ENCODE measurements at regions not wholly inside any gene's neighbourhood (a gene's known extent, or its start where the extent isn't known, plus 50 kb on each side); places are given as distances from the start of the nearest gene placed in this dataset.

DNA sequence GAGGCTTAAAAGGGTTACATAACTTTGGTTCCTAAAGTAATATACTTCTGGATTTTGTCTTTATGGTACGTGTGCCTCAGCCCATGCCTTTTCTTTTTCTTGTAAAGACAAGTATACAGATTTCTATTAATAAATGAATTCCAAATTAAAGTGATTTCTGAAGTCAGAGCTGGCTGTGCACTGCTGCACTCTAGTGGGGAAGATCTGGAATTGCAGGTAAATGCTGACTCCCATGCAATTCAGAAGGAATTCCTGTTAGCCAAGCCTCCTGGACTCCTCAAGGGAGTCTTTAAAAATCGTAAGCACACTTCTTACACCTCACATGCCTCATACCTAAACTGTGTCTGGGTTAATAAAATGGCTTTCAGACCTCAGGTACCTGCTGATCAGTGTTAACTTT, 118.4 kb upstream of the SLC7A1 start:
- DNase-seq, result no peak

DNA sequence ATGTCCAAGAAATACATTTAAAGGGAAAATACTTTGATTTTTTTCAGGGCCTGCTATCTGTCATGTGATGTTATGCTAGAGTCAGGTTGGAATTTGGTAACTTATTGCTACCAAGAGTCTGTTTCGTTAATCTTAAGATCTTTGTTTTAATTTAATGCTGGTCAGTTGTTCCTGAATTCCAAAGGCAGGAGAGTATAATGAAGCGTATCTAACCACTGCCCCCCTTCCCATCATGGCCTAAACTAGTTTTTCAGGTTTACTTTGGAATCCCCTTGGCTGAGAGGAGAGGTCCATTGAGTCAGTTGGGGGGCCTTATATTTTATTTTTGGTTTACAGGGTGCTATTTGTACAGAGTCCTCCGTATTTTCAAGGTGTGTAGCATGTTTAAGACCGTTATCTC, 116.3 kb upstream of the SLC7A1 start:
- DNase-seq, result no peak

DNA sequence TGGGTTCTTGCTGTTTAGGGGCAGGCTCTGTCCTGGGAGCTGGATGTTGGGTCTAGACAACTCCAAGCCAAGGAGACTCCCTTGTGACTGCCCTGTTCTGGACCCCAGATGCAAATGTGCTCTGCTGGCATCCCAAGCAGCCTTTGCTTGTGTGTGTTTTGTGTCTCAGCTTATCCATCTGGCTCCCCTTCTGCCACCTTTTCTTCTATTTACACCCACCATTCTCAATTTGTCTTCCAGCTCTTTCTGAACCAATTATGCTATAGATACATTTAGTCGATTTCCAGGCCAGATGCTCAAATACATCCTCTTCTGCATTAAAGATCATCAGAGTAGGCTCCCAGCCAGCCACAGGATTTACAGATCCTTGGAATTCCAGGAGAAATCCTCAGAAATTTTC, 115.0 kb upstream of the SLC7A1 start:
- no peak for DNase-seq

DNA sequence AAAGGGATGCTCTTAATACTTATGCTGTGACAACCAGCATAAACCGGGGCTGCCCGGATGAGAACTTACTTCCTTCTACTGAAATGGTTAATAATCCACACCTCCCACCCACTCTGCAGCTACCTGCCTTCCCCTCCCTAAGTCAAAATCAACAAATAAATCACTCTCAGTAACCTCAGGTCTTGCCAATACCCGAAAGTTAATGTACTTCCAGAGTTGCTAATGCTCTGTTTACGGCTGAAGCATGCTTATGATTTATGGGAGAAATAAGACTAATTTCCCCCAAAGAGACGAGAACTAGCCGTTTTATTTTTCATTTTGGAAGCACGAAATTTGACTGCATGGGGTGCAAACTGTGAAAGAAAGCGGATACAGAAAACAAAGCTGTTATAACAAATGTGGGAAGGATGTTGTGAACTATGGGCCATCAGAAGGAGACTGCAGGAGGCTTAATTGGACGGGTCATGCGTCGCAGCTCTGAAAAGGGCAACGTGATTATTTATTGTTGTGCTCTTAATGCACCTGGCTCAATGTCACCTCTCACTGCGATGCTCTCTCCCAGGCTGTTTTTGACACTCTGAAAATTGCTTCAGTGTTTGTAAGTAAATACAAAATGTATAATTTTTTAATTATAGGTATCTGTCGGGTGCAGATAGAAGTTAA, 114.0 kb upstream of the SLC7A1 start:
- DNase-seq, result no peak

DNA sequence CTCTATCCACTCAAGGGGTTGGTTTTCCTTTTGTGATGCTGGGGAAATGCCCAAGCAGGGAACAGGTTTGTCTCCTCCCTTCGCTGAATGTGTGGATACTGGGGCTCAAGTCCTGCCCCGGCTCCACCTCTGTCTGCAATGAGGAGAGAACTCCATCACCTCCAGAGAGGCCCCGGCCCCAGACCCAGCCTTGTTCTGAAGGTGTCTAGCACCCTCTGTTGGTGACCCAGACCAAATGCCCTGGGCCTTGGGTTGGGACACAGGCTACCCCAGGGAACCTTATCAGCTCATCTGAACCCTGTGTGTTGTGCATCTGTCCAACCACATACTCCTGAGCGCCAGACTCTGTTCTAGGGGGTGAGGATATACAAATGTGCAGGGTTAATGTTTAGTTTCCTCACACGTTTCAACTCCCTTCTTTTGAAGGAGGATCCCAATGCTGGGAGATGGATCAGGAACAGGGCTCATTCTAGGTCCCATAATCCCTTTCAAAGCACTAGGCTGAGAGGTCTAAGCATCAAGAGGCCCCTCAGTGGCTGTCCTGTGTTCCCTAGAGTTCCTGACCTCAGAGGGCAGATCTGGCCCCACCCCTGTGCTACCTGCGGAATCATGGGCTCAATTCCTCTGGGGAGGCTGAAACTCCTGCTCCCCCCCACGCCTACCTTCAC, 112.5 kb upstream of the SLC7A1 start:
- peak; percentile 54 for DNase-seq

DNA sequence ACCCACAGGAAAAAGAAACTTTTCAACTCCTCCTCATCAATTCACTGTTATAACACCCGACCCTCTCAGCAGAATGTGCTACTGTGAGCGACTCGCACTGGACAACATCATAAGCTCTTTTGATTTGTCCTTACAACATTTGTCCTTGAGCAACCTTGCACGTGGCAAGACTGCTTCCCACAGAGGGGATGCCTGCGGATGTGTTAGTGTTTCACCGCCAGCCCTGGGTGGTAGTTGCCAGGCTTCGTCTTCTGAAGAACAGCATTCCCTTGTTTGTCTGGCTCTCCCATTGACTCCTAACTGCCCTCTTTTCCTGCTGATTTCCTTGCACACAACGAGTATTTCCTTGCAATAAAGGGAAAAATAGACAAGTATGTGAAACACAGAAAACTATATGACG, 111.4 kb upstream of the SLC7A1 start:
- no peak for DNase-seq

DNA sequence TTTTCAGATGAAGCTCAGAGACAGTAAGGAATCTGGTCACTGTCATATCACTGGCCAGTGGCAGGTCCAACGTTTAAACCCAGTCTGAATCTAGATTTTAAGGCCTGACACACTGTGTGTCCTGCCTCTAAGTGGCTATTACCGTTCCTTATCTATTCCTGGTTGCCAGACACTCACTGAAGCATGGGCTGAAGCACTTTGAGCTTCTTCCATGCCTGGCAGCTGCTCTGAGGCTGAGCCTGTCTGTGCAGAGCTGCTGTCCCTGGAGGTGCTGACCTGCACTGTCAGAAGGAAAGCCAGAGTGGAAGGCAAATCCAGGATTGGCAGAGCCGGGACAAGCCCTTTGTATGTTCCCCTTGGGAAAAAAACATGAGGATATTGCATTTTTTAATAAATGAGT, 109.2 kb upstream of the SLC7A1 start:
- no peak for DNase-seq

DNA sequence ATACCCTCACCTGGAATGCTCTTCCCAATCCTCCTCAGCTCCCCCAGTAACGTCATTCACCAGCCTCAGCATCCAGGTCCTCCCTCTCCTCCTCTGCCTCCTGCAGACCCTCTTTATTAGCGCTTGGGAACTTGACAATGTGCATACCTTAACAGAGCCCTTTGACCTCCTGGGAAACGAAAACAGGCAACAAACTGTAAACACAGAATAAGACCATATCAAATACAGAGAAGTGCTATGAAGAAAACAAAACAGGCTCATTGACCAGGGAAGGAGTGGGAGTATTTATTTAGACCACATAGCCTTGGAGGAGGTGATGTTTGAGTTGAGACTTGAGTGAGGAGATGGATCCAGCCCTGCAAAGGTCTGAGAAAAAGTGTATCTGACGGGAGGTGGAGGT, 107.9 kb upstream of the SLC7A1 start:
- no peak for DNase-seq

DNA sequence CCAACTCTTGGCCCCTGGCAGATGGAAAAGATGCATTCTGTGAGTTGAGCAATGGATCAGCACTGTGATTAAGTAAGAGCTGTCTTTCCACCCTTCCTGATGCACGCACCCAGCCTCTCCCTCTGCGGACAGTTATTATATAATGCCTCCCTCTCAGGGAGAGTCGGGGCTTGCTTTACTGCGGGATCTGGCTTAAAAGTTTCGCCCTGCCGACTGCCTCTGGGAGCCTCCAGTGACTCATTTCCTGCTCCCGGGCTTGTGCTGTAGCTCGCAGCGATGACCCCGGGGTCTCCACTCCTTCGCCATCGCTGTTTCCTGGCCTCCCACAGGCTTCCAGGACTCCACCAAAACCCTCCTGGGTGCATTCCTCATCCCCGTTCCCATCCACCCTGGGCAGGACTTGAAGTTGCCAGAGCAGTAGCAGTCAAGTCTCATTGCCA, 107.4 kb upstream of the SLC7A1 start:
- no peak for DNase-seq

DNA sequence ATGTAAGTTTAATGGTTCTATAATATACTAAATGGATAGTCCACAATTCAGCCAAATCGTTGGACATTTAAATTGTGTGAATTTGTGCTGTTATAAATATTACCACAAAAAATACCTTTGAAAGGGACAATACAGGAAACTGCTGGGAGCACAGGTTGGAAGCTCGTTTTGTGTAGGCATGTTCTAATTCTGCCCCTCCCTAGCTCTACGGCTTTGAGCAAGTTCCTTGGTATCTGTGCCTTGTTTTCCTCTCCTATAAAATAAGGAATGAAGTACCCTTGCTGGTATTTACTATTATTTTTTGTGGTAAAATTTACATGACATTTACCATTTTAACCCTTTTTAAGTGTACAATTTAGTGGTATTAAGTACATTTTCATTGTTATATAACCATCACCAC, 102.6 kb upstream of the SLC7A1 start:
- no peak for DNase-seq

DNA sequence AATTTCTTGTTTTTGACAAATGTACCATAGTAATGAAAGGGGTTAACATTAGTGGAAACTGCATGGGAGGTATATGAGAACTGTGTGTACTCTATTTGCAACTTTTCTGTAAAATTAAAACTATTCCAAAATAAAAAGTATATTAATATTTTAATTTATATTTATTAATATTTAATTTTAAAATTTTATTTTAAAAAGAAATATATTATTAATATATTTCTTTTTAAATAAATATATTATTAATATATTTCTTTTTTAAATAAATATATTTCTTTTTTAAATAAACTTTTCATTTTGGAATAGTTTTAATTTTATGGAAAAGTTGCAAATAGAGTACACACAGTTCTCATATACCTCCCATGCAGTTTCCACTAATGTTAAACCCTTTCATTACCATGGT, 101.1 kb upstream of the SLC7A1 start:
- DNase-seq, result no peak

DNA sequence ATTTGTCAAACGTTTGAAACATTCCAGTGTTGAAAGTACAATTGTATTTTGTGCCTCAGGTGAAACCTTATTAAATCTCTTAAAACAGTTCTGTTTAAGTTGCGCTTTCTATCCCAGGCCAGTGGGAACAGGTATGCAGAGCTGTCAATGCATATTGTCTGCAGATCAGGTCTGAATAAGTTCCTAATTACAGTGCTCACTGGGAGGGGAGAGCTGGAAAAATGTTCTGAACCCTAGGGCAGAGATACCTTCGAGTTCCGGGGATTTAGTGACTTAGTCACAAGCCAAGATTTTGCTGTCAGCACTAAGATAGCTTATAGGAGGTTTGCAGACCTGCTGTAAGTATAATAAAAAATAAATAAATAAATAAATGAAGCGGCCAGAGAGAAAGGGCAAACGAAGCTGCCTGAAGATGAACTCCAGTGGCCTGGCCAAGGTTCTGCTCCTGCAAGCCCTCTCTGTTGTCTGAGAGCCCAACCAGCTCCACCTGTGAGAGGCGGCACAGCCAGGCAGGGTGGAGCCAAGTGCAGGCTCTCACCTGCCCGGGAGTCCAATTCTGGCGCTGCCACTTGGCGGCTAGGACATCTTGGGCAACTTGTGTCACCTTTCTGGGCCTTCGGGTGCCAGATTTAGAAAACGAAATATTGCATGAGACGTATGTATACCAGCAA, 97.9 kb upstream of the SLC7A1 start:
- DNase-seq, result no peak

DNA sequence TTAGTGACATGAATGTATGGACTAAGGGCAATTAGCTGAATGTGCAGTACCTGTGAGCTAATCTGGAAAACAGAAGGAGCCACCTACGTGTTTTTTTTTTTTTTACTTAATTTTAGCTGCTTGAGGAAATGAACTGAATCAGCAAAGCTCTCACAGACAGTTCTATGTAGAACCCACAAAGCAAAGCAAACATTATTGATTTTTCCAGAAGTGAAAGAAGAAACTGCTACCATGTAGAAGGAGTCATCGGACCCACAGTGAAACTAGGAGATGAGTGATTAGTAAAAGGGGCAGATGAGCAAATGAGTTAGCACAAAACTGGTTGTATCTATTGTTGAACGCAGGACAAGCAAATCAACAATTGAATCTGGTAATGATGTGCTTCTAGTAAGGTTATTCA, 94.1 kb upstream of the SLC7A1 start:
- DNase-seq, result peak; percentile 5

DNA sequence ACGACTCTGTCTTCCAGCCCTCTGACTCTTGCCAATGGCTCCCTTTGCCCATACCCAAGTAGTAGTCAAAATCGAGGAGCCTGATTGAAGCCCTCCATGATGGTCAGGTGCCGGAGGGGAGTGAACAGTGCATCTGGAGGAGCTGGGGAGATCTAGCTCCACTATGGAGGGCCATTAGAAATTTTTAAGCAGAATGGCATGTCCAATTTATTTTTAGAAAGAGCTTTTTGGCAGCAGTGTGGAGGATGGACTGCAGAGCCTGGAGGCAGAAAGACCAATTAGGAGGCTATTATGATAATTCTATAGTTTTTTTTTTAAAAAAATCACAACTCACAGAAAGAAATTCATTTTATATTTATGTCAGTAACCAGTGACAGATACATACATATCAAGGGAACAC, 92.7 kb upstream of the SLC7A1 start:
- no peak for DNase-seq

DNA sequence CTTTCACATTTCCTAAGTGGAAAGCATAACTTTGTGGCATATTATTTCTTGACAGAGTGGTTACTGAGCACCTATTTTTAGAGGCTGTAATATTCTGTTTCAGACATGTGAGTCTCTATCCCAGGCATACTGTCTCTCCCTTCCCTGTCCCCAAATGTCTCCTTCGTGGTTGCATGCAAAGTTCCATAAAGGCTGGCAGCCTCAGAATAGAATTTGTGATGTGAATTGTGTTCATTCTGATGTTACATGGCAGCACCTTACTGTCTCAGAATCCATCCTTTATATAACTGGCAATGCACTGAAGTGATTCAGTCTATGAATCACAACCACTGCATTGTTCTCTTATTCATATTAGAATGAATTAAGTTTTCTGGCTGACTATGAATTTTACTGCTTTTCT, 89.0 kb upstream of the SLC7A1 start:
- no peak for DNase-seq

DNA sequence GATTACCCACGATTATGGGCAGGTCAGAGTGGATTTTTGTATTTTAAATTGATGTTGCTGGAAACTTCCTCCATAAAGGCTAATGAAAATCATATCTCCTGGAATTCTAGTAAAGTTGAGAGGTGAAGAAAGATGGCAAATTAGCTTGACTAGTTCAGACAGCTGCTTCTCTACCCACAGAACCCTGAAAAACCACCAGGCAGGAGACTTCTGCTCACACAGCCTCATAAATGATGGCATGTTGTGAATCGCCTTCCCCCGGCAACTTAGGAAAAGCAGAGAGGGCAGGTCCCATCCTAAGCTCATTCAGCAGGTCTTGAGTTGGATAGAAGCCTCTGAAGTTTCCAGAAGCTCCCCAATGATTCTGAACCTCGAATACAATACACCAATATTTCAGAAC, 87.6 kb upstream of the SLC7A1 start:
- no peak for DNase-seq

DNA sequence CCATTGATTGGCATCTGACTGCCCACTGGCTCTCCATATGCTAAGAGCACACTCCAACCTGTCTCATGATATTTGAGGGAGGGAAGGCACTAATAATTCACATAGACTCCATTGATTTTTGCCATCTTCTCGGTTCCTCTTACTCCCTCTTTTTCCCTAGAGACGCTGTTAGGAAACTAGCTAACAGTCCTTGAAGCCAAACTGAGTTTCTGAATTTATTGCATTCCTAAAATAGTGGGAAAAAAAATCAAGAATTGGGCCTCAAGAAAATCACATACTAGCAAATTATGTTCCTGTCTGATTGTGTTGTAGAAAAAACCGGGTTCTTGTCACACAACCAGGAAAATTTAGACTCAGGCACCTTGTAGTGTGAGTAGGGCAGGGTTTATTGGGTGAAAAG, 86.4 kb upstream of the SLC7A1 start:
- no peak for DNase-seq

DNA sequence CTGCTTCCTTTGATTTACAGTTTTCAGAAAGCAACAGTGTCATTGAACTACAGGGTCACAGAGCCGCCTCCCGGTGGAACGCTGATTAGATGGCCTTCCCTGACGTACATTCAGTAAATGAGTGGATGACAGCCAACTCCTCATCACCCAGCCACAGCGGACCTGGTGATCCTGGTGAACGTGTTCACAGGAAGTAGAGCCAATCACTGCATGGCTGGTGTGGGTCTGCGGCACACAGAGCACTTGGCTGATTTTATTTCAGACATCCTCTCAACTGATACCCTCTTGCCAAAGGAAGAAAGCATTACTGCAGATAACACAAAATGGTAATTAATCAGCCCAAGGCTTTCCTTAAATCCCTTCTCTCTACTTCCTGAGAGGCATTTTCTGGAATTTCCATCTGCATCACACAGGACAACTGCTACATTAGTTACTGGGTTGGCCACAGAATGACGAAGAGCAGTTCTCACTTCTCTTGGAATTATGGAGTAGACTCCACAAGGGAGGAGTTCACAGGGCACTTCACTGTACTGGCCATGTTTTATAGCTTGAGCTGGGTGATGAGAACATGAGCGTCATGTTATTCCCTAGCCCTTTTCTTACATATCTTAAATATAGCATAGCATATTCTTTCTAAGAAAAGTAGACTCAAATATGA, 84.0 kb upstream of the SLC7A1 start:
- DNase-seq, result no peak

DNA sequence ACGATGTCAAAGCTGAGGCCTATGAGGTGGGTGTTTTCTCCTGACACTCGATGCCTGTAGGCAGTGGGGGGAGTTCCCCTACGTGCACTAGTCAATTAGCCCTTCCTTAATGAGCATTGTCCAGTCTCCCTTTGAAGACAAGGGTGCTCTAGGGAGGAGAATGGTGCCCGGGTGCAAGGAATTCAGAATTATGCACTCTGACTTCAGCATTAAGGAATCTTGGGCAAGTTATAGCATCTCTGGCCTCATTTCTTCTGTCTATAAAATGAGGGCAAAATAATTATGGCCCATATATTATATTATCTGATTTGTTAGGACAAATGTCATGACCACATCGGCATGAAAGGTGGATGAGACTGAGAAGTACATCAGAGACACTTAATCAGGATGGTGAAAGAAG, 82.1 kb upstream of the SLC7A1 start:
- no peak for DNase-seq

DNA sequence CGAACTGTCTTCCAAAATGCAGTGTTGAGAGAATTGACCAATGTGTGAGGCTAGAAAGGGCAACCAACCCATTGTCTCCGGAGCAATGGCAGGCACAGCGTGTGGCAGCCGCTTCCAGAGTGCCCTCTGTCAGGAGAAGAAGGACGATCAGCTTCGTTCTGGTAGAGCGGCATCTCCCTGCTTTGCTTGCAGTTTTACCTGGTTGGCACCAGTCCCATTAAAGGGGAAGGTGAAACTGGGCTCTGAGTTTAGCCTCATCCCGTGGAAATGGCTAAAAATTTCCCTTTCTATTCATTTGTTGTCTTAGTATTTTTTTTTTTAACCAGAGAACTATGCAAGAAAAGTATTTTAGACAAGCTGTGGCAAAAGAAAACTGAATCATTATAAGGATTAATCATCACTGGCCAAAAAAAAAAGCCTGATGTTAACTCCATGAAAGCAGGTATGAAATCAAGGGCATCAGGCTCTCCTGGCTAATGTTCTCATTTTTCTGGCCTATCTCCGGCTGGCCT, 81.5 kb upstream of the SLC7A1 start:
- DNase-seq, result no peak

DNA sequence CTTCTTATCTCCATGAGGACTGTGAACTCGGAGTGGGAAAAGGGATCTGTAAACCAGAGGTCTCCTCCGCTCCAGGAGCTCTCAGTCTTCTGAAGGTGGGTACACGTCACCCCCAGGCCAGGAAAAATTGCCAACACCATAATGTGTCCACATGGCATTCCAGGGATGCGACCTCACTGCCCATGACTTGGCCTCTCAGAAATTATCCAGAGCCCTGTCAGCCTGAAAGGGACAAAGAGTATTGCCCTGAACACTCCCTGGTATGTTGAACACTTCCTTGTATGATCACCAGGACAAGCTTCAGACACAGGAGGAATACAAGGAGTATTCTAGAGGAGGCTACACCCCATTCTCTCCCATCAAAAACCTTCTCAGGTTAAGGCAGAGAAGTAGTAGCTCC, 81.0 kb upstream of the SLC7A1 start:
- DNase-seq, result no peak

DNA sequence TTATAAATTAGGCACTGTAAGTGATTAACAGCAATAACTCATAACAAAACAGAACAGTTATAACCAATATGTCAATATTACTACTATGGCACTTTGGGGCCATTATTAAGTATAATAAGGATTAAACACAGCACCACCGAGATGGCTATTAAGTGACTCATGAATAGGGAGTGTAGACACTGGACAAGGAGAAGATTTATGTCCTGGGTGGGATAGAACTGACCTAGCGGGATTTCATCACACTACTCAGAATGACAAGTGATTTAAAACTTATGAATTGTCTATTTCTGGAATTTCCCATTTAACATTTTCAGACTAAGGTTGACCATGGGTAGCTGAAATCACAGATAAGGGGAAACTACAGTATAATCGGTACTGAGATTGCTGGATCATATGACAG, 79.0 kb upstream of the SLC7A1 start:
- DNase-seq, result no peak

DNA sequence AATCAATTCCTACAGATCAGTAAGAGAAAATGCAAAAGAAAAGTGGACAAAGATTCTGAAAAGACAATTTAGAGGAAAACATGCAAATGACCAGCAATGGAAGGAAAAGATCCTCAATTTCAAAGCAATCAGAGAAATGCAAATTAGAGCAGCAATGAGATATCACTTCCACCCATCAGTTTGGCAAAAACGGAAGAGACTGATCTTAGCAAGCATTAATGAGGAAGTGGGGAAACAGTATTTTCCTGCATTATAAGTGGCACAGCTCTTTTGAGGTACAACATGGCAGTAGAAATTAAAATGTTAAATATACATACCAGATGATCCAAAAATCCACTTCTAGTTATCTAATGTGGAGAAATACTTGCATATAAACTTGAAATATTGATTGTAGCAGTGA, 69.1 kb upstream of the SLC7A1 start:
- no peak for DNase-seq

Data from activated CD4-positive, alpha-beta T cell treated with anti-CD3 and anti-CD28 coated beads, Interleukin-2, amount 50 U/mL, for 16 hours (primary cell).